Memory B cell (primary cell): ENCODE measurements at regions not wholly inside any gene's neighbourhood (a gene's known extent, or its start where the extent isn't known, plus 50 kb on each side); places are given as distances from the start of the nearest gene placed in this dataset.

Experiments used
- ATAC-seq: fragments of 150-1000 bp; cut with Tn5 transposase; 2 replicates; pipeline ENCODE4 v1.10.0; 2021; ENCODE audit warnings: low read depth, mild to moderate bottlenecking, moderate library complexity
- DNase-seq, 2 donors: peaks; one replicate each; pipeline ENCODE4 v3.0.0; 2022; ENCODE audit warnings: low spot score in 2 of 2
- H3K27ac Mint-ChIP-seq: one replicate; pipeline ENCODE4 v1.8.0; 2022; ENCODE audit warnings: mild to moderate bottlenecking, moderate library complexity, mixed read lengths
- H3K27me3 Mint-ChIP-seq: one replicate; pipeline ENCODE4 v1.8.0; 2022; ENCODE audit warnings: mixed read lengths
- H3K36me3 Mint-ChIP-seq: one replicate; pipeline ENCODE4 v1.8.0; 2022; ENCODE audit warnings: mild to moderate bottlenecking, mixed read lengths
- H3K4me1 Mint-ChIP-seq: one replicate; pipeline ENCODE4 v1.8.0; 2022; ENCODE audit warnings: mixed read lengths
- H3K4me3 Mint-ChIP-seq: one replicate; pipeline ENCODE4 v1.8.0; 2022; ENCODE audit warnings: mild to moderate bottlenecking, moderate library complexity, mixed read lengths
- H3K9me3 Mint-ChIP-seq: one replicate; pipeline ENCODE4 v1.8.0; 2022; ENCODE audit warnings: mixed read lengths

- ATAC-seq (no peak), DNase-seq (no peak)
- no peak overlapping the region for H3K27ac Mint-ChIP-seq
- no peak overlapping the region for H3K4me3 Mint-ChIP-seq
- H3K27me3 Mint-ChIP-seq, result peaks cover 15% of the 10 kb centered on the region
- no peaks in the 10 kb centered on the region for H3K4me1 Mint-ChIP-seq
- no peaks in the 10 kb centered on the region for H3K9me3 Mint-ChIP-seq
- H3K36me3 Mint-ChIP-seq, result no peaks in the 10 kb centered on the region
Measured at GRCh38 chr13:30021611-30022010, 171.2 kb upstream of the UBL3 start.

DNA sequence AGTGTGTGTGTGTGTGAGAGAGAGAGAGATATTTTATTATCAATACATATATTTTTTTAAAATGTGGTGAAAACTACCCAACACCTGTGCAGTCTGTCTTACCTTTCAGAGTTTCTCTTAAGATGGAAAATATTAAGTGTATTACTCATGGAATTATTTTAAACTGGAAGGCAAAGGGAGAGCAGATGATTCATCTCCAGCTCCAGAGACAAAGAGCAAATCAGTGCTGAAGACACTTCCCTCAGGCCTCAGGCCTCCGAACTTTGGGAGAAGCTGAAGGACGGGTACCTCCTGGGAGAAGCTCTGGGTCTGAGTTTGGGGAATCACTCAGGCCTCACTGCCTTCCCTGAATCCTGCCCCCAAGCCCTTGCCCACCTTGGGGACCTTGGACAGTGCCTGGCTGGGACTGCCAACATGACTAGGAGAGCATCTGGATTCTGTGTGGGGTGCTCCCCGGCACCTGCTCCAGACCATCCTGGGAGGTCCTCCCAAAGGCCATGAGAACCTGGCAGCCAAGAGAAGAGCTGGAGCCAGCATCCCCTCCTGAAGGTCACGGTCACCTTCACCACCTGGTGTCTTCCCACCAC, 170.4 kb upstream of the UBL3 start:
- Mint-ChIP-seq H3K27me3 (peaks cover 15% of the 10 kb centered on the region), H3K36me3 (no peaks in the 10 kb centered on the region), H3K27ac (no peak overlapping the region), H3K9me3 (no peaks in the 10 kb centered on the region), H3K4me3 (no peak overlapping the region), H3K4me1 (no peaks in the 10 kb centered on the region)
- ATAC-seq (no peak), DNase-seq (no peak)

GRCh38 chr13:30019648-30020626, 169.5 kb upstream of the UBL3 start:
- Mint-ChIP-seq H3K27ac (no peak overlapping the region), H3K9me3 (no peaks in the 10 kb centered on the region), H3K36me3 (no peaks in the 10 kb centered on the region), H3K27me3 (peaks cover 16% of the 10 kb centered on the region), H3K4me3 (no peak overlapping the region), H3K4me1 (no peaks in the 10 kb centered on the region)
- ATAC-seq (no peak), DNase-seq (no peak)

DNA sequence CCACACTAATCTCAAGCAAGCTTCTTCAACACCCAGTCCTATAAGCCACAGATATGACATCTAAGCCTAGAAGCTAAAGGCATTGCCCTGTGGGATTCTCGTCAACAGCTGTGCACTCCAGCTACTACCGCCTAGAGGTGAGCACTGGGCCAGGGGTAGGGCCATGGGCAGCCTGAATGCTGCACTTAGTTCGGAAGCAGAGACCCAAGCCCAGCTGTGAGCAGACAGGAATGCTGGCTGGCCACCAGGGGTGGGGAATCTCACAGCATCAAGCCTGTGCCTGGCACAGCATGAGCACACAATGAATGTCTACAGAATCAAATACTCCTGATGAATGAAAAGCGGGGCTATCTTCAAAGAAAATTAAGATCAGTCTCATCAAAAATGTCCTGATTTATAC, 167.5 kb upstream of the UBL3 start:
- H3K9me3 Mint-ChIP-seq, result no peaks in the 10 kb centered on the region
- H3K4me1 Mint-ChIP-seq, result no peaks in the 10 kb centered on the region
- peaks cover 14% of the 10 kb centered on the region for H3K27me3 Mint-ChIP-seq
- H3K4me3 Mint-ChIP-seq, result no peak overlapping the region
- DNase-seq (no peak), ATAC-seq (no peak)
- H3K27ac Mint-ChIP-seq, result no peak overlapping the region
- H3K36me3 Mint-ChIP-seq, result no peaks in the 10 kb centered on the region

DNA sequence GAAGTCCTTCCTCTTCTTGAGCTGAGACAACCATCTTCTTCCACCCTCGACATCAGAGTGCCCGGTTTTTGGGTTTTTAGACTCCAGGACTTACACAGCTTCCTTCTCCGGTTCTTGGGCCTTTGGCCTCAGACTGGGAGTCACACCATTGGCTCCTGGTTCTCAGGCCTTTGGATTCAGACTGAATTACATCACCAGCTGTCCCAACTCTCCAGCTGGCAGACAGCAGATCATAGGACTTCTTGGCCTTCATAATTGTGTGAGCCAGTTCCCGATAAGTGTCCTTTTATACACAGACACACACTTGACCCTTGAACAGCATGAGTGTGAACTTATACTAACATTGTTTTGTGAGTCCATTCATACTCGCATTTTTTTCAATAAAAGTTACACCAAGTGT, 166.0 kb upstream of the UBL3 start:
- no peak for ATAC-seq
- no peaks in the 10 kb centered on the region for H3K4me1 Mint-ChIP-seq

GRCh38 chr13:30009411-30009810, 159.0 kb upstream of the UBL3 start:
- no peak for ATAC-seq
- no peaks in the 10 kb centered on the region for H3K36me3 Mint-ChIP-seq
- H3K4me3 Mint-ChIP-seq, result no peak overlapping the region
- DNase-seq, result no peak
- H3K4me1 Mint-ChIP-seq, result no peaks in the 10 kb centered on the region
- H3K27ac Mint-ChIP-seq, result no peak overlapping the region
- no peaks in the 10 kb centered on the region for H3K9me3 Mint-ChIP-seq
- H3K27me3 Mint-ChIP-seq, result peaks cover 11% of the 10 kb centered on the region

More for the DNA sequence above, 166.0 kb upstream of the UBL3 start:
- peaks cover 11% of the 10 kb centered on the region for H3K27me3 Mint-ChIP-seq
- no peak overlapping the region for H3K4me3 Mint-ChIP-seq
- no peak for DNase-seq
- no peaks in the 10 kb centered on the region for H3K9me3 Mint-ChIP-seq
- H3K36me3 Mint-ChIP-seq, result no peaks in the 10 kb centered on the region
- H3K27ac Mint-ChIP-seq, result no peak overlapping the region

GRCh38 chr13:30006246-30006645, 155.8 kb upstream of the UBL3 start:
- H3K36me3 Mint-ChIP-seq, result no peaks in the 10 kb centered on the region
- ATAC-seq, result no peak
- no peaks in the 10 kb centered on the region for H3K9me3 Mint-ChIP-seq
- no peak overlapping the region for H3K4me3 Mint-ChIP-seq
- no peak for DNase-seq
- no peak overlapping the region for H3K27ac Mint-ChIP-seq
- H3K27me3 Mint-ChIP-seq, result peaks cover 13% of the 10 kb centered on the region
- no peaks in the 10 kb centered on the region for H3K4me1 Mint-ChIP-seq

DNA sequence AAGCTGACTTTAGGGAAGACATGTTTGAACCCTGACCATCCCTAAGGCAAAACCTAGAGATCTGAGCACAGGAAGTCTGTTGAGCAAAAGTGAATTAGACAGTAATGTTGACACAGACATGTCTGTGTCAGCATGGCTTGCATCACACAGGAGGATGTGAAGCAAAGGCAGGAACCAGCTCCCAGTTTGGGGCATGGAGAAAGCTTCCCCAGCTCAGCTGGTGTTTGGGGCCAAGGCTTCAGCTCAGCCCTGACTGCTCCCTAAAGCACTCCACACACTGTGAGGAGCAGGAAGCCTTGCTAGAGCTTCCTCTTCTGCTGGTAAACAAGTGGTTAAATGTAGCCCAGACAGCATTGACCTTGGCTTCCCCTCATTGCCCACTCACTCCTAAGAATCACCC, 153.8 kb upstream of the UBL3 start:
- ATAC-seq (no peak), DNase-seq (no peak)
- Mint-ChIP-seq H3K4me3 (no peak overlapping the region), H3K9me3 (no peaks in the 10 kb centered on the region), H3K36me3 (no peaks in the 10 kb centered on the region), H3K4me1 (no peaks in the 10 kb centered on the region), H3K27ac (no peak overlapping the region), H3K27me3 (peaks cover 13% of the 10 kb centered on the region)

DNA sequence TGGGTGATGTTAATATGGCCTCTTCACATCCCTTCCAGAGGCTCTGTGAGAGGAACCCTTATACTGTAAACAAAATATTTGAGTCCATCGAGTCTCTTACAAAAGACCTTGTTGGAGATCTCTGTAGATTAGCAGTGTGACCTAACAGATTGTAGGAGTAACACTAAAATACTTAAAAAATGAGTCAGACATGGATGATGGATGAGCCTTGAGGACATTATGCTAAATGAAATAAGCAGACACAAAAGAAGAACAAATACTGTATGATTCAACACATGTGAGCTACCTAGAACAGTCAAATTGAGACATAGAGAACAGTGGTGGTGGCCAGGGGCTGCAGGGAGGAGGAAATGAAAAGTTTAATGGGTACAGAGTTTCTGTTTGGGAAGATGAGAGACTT, 152.2 kb upstream of the UBL3 start:
- Mint-ChIP-seq H3K4me1 (no peaks in the 10 kb centered on the region), H3K27me3 (peaks cover 11% of the 10 kb centered on the region), H3K36me3 (no peaks in the 10 kb centered on the region), H3K27ac (no peak overlapping the region), H3K9me3 (no peaks in the 10 kb centered on the region), H3K4me3 (no peak overlapping the region)
- no peak for DNase-seq
- no peak for ATAC-seq

DNA sequence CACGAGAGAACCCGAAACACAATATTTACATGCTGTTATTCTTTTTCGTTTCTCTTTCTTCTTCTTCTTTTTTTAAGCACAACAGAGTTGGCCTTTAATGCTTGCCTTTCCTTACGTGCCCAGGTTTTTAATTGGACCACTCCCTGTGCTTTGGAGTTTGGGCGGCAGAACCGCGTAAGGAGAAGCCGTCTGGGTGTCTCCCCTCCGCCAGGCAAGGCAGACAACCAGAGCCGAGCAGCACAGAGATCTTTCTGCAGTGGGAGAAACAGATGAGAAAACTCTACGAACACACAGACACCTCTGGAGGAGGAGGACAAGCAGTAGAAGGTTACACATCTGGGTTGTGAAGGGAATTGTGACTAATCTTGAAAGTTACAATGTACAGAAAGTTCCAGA, 150.0 kb upstream of the UBL3 start:
- Mint-ChIP-seq H3K27ac (no peak overlapping the region), H3K9me3 (no peaks in the 10 kb centered on the region), H3K27me3 (peaks cover 10% of the 10 kb centered on the region), H3K36me3 (no peaks in the 10 kb centered on the region), H3K4me1 (no peaks in the 10 kb centered on the region), H3K4me3 (no peak overlapping the region)
- ATAC-seq, result no peak
- no peak for DNase-seq

GRCh38 chr13:29999492-30000369, 149.3 kb upstream of the UBL3 start:
- Mint-ChIP-seq H3K27ac (no peak overlapping the region), H3K36me3 (no peaks in the 10 kb centered on the region), H3K27me3 (peaks cover 4% of the 10 kb centered on the region), H3K4me3 (no peak overlapping the region), H3K4me1 (no peaks in the 10 kb centered on the region), H3K9me3 (no peaks in the 10 kb centered on the region)
- ATAC-seq (no peak), DNase-seq (no peak)

DNA sequence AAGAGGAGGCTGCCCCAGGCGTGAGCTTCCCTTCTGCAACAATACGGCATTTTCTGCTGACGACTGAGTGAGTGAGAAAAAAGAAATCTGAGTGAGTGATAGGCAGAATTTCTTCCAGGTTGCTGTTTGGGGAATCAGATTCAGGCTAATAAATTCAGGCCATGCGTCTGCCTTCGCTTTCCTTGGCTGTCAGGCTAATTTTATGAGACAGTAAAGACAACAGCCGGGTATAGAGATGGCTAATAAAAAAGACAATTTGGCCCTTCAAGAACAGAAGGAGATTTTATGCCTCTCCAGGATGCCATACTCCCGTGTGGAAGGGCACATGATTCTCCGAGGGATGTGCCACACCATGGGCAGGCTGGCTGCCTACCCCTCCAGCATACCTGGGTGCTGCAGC, 145.9 kb upstream of the UBL3 start:
- Mint-ChIP-seq H3K4me1 (no peaks in the 10 kb centered on the region), H3K9me3 (no peaks in the 10 kb centered on the region), H3K27me3 (peaks cover 8% of the 10 kb centered on the region), H3K27ac (no peak overlapping the region), H3K36me3 (no peaks in the 10 kb centered on the region), H3K4me3 (no peak overlapping the region)
- ATAC-seq, result no peak
- DNase-seq, result no peak

DNA sequence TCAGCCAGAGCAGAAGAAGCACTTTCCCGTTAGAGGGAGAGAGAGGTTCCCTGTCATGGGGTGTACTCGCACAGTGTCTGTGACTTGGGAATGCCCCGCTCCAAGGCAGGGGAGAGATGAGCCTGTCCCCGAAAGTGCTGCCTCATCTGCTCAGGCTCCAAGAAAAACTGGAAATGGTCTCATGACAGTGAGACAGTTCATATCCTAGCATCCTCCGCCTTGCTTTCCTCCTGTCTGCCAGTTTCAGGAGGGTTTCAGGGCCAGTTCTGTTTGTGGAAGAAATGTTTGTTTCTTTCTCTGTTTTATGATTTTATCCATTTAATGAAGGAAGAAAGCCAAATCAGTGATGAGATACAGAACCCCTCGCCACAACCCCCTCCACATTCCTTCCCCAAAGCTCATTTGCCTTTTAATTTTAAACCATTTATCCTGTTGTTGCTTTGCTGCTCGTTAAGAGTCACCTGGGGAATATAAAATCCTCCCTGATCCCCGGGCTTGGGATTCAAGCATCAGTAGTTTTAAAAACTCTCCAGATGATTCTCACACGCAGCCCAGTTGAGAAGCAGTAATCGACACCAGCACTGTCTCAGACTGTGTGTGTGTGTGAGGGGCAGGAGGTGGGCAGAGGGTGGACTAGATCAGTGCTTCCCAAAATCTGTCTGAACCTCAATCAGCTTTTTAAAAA, 144.6 kb upstream of the UBL3 start:
- Mint-ChIP-seq H3K36me3 (no peaks in the 10 kb centered on the region), H3K4me3 (no peak overlapping the region), H3K27me3 (peaks cover 8% of the 10 kb centered on the region), H3K4me1 (no peaks in the 10 kb centered on the region), H3K27ac (no peak overlapping the region), H3K9me3 (no peaks in the 10 kb centered on the region)
- DNase-seq, result no peak
- no peak for ATAC-seq
